ENCODE measurements at regions not wholly inside any gene's neighbourhood (a gene's known extent, or its start where the extent isn't known, plus 50 kb on each side); places are given as distances from the start of the nearest gene placed in this dataset.

GRCh38 chr19:29267701-29268100, 54.8 kb upstream of the UQCRFS1 start:
- intact Hi-C loops (cut with DNase I) = no loop called here
- ATAC-seq = no peak

GRCh38 chr19:29268103-29268502, 55.2 kb upstream of the UQCRFS1 start:
- Histone ChIP-seq H3K36me3 (no peaks in the 10 kb centered on the region), H3K27ac (no peak overlapping the region), H3K4me3 (no peak overlapping the region), H3K27me3 (ENCODE audit: low read depth) (peaks cover 20% of the 10 kb centered on the region), H3K9me3 (no peaks in the 10 kb centered on the region), H3K4me1 (no peaks in the 10 kb centered on the region)
- TF ChIP-seq CTCF (IDR thresholded peaks at IDR 0.05) = no peak
- intact Hi-C loops (cut with DNase I) = no loop called here
- DNase-seq (no peak), ATAC-seq (no peak)

More at GRCh38 chr19:29267701-29268100, 54.8 kb upstream of the UQCRFS1 start:
- DNase-seq = no peak
- no peak overlapping the region for H3K27ac ChIP-seq
- H3K27me3 ChIP-seq (ENCODE audit: low read depth) = peaks cover 20% of the 10 kb centered on the region
- no peaks in the 10 kb centered on the region for H3K4me1 ChIP-seq
- H3K4me3 ChIP-seq = no peak overlapping the region
- no peaks in the 10 kb centered on the region for H3K36me3 ChIP-seq
- no peaks in the 10 kb centered on the region for H3K9me3 ChIP-seq
- no peak for TF ChIP-seq CTCF (IDR thresholded peaks at IDR 0.05)

GRCh38 chr19:29268721-29269393, 55.9 kb upstream of the UQCRFS1 start:
- Histone ChIP-seq H3K9me3 (no peaks in the 10 kb centered on the region), H3K27me3 (ENCODE audit: low read depth) (peaks cover 20% of the 10 kb centered on the region), H3K4me3 (no peak overlapping the region), H3K27ac (no peak overlapping the region), H3K4me1 (no peaks in the 10 kb centered on the region), H3K36me3 (no peaks in the 10 kb centered on the region)
- intact Hi-C loops (cut with DNase I) = no loop called here
- ATAC-seq = no peak
- DNase-seq = no peak
- TF ChIP-seq CTCF (IDR thresholded peaks at IDR 0.05) = no peak

GRCh38 chr19:29269641-29270040, 56.7 kb upstream of the UQCRFS1 start:
- intact Hi-C loops (cut with DNase I) = no loop called here
- DNase-seq = no peak
- Histone ChIP-seq H3K4me3 (no peak overlapping the region), H3K27ac (no peak overlapping the region), H3K9me3 (no peaks in the 10 kb centered on the region), H3K36me3 (no peaks in the 10 kb centered on the region), H3K4me1 (no peaks in the 10 kb centered on the region), H3K27me3 (ENCODE audit: low read depth) (peaks cover 20% of the 10 kb centered on the region)
- no peak for ATAC-seq
- TF ChIP-seq CTCF (IDR thresholded peaks at IDR 0.05) = no peak

- TF ChIP-seq CTCF (IDR thresholded peaks at IDR 0.05) = no peak
- H3K4me3 ChIP-seq = no peak overlapping the region
- ATAC-seq (no peak), DNase-seq (no peak)
- no peaks in the 10 kb centered on the region for H3K36me3 ChIP-seq
- intact Hi-C loops (cut with DNase I) = no loop called here
- peaks cover 16% of the 10 kb centered on the region for H3K27me3 ChIP-seq (ENCODE audit: low read depth)
- H3K4me1 ChIP-seq = no peaks in the 10 kb centered on the region
- no peak overlapping the region for H3K27ac ChIP-seq
- no peaks in the 10 kb centered on the region for H3K9me3 ChIP-seq
Measured at GRCh38 chr19:29271341-29271740, 58.4 kb upstream of the UQCRFS1 start.
